Stimulated activated CD4-positive, alpha-beta T cell treated with anti-CD3 and anti-CD28 coated beads, Interleukin-4, amount 100 ng/mL, for 4 hours (primary cell): ENCODE measurements at regions not wholly inside any gene's neighbourhood (a gene's known extent, or its start where the extent isn't known, plus 50 kb on each side); places are given as distances from the start of the nearest gene placed in this dataset.

Experiments
- DNase-seq, 2 experiments: peaks; one replicate each; pipeline ENCODE4 v3.0.0-alpha.2; 2020

DNA sequence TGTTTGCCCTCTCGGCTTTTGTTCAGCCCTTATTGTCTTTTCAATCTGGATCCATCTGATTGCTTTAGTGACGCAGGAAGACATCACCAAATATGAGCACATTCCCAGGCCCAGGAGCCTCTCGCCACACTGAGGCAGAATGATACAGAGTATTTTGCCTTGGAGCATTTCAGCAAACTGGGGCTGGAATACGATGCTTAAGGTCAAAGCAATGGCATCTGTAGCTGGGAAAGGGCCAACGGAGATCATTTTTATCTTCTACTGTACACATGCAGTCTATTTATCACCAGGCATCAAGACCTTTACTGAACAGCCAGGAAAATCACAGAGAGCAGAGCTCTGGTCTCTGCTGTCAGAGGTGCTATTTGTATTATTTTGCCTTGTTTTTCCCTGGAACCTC lies 655.3 kb downstream of the RNF144B start:
- DNase-seq, result no peak

DNA sequence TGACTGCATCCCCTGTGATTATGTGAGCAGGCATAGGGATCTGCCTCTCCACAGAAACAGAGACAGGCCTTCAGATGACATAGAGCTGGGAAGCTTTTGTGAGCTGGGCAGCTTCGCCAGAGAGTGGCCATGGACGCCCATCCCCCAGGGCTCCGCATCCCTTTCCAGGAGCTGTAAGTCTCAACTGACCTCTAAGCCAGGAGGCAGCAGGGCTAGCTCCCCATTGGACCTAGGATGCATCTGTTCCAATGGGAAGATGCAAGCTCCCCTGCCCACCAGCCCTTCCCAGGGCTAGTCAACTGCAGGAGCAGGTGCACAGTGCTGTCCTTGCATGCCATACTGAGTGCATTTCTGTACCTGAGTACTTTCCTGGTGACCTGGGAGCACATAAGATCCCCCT lies 663.6 kb downstream of the RNF144B start:
- DNase-seq, result no peak

DNA sequence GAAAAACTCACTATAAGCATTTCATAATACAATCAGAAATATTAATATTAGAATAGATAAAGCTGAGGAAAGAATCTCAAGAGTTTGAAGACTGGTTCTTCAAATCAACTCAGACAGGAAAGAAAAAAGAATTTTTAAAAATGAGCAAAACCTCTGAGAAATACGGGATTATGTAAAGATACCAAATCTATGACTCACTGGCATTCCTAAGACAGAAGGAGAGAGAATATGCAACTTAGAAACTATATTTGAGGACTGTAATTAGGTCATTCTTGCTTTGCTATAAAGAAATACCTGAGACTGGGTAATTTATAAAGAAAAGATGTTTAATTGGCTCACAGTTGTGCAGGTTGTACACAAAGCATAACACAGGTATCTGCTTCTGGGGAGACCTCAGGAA lies 665.1 kb downstream of the RNF144B start:
- DNase-seq, result no peak

DNA sequence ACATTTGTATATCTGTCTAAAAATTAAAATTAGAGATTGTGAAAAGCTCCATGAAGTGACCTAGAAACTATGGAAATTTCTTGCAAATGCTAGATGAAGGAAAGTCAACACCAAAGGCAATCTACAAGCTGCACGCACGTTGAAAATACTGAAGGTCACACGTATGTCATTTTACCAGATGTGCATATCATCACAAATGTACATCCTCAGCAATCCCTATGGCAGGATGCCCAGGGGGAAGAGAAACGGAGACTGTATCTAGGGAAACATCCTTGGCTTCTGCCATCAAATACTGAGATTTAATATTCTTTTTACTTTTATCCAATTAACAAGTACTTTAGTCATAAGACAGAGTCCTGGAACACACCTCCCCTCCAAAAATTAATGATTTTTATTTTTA lies 672.0 kb downstream of the RNF144B start:
- DNase-seq, result no peak

DNA sequence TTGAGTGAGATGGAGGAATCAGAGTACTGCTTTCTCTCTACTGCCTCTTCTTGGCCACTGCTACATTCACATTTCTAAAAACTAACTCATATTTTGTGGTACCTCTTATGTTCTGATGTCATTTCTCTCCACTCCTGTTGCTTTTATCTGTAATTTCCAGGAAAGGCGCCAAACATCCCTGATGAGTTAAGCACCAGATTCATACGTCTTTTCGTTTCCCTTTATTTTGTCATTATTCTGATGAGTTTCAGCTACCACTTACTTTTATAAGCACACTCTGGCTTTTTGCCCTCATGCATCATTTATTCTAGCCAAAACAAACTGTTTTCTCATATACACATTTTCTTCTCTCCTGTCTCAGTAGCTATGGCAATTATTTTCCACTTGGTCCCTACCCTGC lies 680.0 kb downstream of the RNF144B start:
- DNase-seq, result no peak

GRCh38 chr6:19070520-19070919 lies 683.4 kb downstream of the RNF144B start:
- DNase-seq, result no peak

GRCh38 chr6:19083801-19084200 lies 696.7 kb downstream of the RNF144B start:
- no peak for DNase-seq

- DNase-seq, result no peak
Observed at GRCh38 chr6:19086480-19086879, 699.3 kb downstream of the RNF144B start.

- no peak for DNase-seq
Observed at GRCh38 chr6:19087296-19087695, 700.1 kb downstream of the RNF144B start.

DNA sequence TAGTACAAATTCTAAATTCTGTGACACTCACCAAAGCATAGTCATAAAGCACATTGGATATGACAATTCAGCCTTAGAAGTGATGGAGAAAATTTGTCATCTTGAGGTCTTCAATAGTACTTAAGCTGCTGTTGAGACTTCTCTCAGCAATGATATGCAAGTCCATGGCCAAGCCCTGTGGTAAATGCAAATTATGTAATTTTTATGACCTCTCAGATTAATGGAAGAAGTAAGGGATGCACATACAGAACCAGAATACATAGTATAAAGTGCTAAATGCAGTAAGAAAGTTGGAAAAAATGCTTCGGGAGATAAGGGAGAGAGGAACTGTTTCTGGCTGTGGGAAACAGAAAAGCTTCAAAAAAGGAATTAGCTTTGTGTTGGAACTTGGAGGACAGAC lies 700.7 kb downstream of the RNF144B start:
- DNase-seq, result no peak

GRCh38 chr6:19100752-19101151 lies 713.6 kb downstream of the RNF144B start:
- DNase-seq, result no peak

DNA sequence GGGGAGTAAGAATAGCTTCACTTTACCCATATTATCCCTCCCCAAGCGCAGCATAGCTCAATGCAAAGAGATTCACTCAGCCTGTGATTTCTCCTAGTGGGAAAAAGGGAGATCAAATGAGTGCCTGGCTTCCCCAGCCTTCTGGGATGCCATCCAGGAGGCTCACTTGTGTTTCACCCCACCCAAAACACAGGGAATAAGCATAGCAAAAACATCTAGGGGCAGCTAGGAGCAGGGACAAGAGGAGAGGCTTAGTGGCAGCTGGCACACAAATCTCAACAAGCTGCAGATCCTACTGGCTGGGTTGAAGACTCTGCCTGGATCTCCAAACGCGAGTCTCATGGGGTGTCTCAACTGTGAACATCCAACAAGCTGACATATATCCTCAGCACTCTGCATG lies 715.8 kb downstream of the RNF144B start:
- DNase-seq, result no peak

DNA sequence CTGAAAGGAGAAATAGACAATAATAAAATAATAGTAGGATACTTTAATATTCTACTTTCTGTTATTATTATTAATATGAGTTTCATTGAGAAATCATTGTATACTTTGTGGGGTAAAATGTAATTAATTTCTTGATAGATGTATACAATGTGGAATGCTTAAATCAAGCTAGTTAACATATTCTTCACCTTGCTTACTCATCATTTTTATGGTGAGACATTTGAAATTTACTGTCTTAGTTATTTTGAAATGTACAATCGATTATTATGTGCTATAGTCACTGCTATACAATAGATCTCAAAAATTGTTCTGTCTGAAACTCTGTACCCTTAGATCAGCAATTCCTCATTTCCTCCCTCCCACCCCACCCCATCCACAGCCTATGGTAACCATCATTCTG lies 720.3 kb downstream of the RNF144B start:
- DNase-seq, result no peak

DNA sequence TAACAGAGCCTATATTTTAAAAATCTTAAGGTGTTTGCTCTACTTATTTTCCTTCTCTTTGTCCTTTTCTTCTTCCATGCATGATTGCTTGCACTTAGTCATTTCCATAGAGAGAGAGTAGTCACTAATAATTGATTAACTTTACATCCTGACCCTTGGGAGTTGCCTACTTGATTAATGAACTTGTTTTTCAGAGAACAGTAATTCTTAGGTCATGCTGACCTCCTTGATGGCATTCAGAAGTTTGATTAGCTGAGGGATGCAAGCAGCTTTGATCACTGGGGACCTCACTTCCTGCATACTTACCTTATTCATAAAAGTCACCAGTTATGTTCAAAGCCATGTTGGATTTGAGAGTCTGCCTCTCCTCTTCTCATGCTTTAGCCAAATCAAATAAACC lies 715.6 kb upstream of the ID4 start:
- DNase-seq, result no peak

GRCh38 chr6:19127081-19127480 lies 710.1 kb upstream of the ID4 start:
- DNase-seq, result no peak

- DNase-seq, result no peak
Observed at GRCh38 chr6:19128701-19129100, 708.5 kb upstream of the ID4 start.

GRCh38 chr6:19135706-19136105 lies 701.5 kb upstream of the ID4 start:
- DNase-seq, result no peak

GRCh38 chr6:19137505-19137904 lies 699.7 kb upstream of the ID4 start:
- DNase-seq, result no peak

DNA sequence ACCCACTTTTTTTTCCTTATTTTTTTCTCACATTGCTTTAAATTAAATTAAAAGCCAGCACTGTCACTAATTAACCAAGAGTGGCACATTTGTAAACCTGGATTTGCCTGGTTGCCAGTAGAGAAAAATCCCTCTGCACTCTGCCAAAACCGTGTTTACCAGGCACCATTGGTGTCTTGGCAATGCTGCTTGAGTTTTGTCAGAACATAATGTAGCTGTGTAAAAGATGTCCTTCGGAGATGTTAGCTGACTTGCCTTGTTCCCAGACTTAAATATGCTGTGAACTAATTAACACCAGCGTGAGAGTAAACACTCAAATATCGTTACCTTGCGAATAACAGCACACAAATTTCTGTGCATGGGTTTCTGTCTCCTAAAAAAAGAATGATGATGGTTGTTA lies 694.9 kb upstream of the ID4 start:
- no peak for DNase-seq

DNA sequence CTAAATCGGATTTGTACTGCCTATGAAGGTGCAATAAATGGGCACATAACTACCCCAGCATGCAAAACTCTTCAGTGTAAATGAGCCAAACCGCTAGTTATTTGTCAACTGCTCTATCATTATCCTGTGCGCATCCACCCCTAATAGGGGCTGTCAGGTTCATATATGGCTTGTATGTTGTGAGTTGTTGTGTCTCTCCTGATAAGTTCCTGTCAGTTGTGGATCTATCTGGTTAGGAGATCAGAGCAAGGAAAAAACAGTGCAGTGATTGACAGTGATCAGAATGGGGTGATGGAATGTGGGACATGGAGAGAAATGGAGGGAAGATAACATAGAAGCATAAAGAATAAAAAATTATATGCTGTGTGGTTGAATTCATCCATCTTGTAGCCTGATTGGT lies 686.9 kb upstream of the ID4 start:
- DNase-seq, result no peak

DNA sequence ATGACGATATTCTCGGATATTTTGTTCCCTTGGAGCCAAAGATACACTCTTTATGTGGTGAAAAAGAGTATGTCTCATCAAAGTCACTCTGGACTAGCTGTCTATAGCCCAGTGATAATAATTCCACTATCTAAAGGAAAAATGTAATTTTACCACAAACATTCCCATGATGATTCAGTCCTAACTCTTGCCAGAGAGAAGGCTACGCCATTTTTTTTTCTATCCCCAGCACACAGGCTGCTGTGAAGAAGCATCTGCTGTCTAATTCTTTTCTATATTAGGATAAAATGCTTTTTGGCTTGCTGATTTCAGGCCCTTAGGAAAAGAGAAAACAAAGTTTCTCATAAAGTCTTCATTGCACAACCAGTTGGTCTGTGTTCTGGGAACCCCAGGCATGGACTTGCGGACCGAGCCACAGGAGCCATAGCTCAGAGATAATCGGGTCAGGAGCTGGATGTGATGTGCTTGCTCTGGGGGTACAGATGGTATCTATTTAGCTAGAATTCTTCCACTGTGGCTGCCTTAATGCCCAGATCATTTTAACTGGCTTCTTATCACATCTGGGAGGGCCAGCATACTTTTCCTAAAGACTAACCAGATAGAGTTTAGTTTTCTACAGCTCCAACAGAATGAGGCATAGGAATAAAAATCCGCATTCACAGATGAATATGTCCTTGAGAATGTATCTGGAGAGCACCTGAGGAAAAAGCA lies 683.7 kb upstream of the ID4 start:
- no peak for DNase-seq

DNA sequence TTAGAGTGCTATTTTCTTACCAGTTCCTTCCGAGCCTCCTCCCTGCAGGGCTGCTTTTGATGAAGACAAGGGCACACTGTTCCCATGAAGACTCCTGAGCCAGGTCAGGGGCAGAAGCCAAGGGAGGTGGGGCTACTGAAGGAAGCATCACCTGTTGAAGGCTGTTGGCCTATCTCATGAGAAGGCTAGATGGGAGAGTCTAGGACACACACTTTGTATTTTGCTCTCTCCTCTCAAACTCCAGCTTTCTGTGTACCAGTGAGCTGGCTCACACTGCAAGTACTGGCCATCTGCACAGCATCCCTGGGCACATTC lies 683.2 kb upstream of the ID4 start:
- DNase-seq, result no peak

DNA sequence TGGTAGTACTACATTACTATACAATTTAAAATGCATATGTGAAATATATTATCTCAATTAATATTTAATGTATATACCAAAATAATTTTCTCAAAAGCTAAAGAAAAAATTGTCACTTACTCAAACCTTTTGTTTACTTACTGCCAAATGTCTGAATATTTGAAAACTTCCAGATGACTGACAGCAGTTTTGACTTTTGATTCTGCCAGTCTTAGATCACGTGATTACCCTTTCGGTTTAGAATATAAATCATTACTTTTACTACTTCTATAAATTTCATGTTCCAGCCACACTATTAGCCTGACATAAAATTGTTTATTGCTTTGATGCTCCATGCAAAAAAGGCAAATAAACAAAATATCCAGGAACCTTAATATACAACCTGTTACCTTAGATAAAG lies 680.7 kb upstream of the ID4 start:
- DNase-seq, result no peak

DNA sequence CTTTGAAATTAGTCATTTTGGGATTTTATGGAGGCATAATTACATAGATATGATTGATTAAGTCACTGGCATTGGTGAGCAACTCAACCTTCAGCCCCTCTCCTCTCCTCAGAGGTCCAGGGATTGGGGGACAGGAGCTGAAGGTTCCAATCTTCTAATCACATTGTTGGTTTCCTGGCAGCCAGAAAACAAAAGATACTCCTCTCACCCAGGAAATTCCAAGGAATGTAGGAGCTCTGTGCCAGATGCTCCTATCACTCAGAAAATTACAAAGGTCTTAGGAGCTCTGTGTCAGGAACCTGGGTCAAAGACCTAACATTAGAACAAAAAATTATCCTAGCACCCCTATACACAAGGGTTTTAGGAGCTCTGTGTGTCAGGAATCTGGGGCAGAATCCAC lies 679.7 kb upstream of the ID4 start:
- DNase-seq, result no peak

DNA sequence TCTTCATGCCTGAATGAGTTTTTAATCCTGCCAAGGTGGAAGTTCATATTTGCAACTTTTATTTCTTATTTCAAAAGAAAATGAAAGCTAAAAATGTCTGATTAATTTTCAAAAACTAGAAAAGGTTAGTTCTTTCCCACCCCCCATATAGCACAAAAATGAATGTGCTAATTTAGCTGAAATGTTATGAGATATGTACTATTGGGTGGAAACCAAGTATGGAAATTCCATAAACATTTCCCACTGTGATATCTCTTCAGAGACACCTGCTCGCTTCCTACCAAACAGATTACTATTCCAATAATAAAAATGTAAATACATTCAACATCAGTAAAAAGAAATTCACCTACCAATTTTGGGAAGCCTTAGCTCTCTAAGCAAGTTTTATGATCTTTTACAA lies 678.6 kb upstream of the ID4 start:
- DNase-seq, result no peak

DNA sequence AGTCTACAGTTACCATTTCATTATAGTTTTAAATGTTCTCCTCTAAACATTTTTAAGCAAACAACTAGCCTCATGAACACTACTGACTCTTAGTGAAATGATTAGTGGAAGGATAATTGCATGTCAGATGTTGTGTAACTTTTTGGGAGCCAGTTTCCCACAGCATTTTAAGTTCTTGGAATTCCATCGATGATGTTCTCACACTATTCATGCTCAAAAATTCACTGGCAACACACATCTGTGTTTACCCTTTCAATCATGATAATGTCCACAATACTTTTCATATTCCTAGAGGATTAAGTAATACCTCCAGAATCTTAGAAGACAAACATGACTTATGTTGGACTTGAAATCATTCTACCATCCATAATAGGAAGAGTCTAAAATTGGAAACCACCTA lies 678.1 kb upstream of the ID4 start:
- DNase-seq, result no peak
